Activated CD4-positive, alpha-beta T cell treated with anti-CD3 and anti-CD28 coated beads, Interleukin-10, Interleukin-2, amounts not matched to agents 100 ng/mL and 50 ng/mL, durations not matched to agents 16 hours and 8 hours (primary cell): ENCODE measurements at regions not wholly inside any gene's neighbourhood (a gene's known extent, or its start where the extent isn't known, plus 50 kb on each side); places are given as distances from the start of the nearest gene placed in this dataset.

ENCODE experiments used
- DNase-seq: peaks from one replicate; pipeline ENCODE4 v3.0.0-alpha.2; 2020

DNA sequence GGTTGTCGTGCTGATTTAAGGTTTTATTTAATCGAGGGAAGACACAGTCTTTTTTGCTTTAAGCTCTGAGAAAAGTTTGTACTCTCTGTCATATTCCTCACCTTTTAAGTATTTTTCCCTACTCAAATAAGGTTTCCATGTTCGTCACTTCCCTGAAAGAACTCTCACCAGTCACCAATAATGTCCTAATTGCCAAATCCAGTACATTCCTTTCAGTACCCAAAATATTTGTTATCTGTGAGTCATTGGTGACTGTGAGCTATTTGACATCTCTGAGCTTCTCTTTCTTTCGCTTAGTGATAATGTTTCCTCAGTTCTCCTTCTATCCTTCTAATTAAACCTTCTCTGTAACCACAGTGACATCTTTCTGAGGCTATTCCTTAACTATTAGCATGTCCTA lies 874.2 kb upstream of the ADGRL2 start:
- DNase-seq = no peak

GRCh38 chr1:80925130-80925805 lies 875.5 kb upstream of the ADGRL2 start:
- DNase-seq = no peak

DNA sequence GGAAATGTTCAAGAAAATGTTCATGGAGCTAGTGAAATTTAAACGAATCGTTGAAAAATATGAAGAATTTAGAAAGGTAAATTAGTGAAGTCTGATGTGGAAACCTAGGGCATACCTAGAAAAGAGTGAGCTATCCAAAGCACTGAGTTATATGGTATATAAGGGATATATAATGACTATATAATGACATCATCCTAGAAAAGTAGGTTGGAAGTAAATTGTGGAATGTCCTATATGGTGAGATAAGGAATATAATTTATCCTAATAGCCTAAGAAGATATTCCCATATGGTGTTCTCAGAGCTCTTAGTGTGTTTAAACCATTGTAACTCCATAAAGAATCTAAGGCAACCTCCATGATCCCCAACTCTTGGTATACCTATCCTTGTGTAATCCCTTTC lies 876.4 kb upstream of the ADGRL2 start:
- DNase-seq = no peak

DNA sequence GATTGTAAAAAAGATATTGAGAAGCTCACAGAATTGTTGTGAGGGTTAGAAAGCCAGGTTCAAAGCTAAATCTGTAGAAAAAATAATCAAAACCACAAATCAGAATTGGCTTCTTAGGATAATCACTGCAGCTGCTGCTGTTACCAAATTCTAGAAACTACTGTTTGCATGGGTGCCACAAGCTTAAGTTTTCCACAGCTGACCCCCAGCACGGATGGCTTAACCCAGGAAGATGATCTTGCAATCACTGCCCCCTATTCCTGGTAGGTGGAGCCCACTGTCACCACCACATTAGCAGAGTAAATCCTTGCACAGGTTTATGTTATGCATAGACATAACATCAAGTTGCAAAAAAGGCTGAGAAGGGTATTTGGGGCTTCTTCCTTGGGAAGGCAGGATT lies 877.8 kb upstream of the ADGRL2 start:
- no peak for DNase-seq

GRCh38 chr1:80919426-80919825 lies 881.3 kb upstream of the ADGRL2 start:
- DNase-seq = no peak

DNA sequence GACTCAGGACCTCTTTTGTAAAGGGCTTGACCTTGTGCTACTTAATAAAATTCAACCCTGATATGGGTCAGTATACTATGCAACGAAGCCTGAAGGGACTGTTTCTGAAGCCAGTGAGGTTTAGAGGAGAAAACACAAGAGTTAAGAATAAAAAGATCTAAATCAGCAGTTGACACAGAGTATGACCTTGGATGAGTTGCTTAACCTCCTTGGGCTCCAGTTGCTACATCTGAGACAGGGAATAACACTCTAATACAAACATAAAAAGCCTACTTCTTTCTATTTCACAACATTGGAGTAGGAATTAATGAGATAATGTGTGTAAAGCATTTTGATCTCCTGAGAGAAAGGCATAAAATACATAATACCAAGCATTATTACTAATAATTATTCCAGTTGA lies 882.4 kb upstream of the ADGRL2 start:
- DNase-seq = no peak

- DNase-seq = no peak
Measured at GRCh38 chr1:80917826-80918225, 882.9 kb upstream of the ADGRL2 start.

- DNase-seq = no peak
Measured at GRCh38 chr1:80917225-80917624, 883.5 kb upstream of the ADGRL2 start.

GRCh38 chr1:80915491-80915890 lies 885.2 kb upstream of the ADGRL2 start:
- no peak for DNase-seq

GRCh38 chr1:80910426-80910825 lies 890.3 kb upstream of the ADGRL2 start:
- DNase-seq = no peak

GRCh38 chr1:80909172-80909784 lies 891.5 kb upstream of the ADGRL2 start:
- no peak for DNase-seq

- no peak for DNase-seq
Measured at GRCh38 chr1:80896781-80897356, 903.9 kb upstream of the ADGRL2 start.

DNA sequence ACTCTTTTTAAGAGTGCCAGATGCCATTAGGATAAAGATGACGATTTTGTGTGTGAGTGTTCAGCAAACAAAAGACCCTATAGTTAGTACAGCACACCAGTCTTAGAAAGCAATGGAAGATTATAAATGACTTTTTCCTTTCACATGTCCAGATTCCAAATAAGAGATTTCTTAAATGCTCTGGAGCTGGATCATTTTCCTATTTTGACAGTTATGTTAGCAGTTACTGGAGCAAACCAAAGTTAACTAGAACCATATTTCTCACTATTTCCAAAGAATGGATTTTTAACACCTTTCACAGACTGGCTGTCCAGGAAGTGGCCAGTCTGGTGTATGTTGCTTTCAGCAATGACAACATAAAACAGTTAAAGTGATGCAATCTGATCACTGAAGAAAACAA lies 905.8 kb upstream of the ADGRL2 start:
- DNase-seq = no peak

GRCh38 chr1:80893115-80893514 lies 907.6 kb upstream of the ADGRL2 start:
- DNase-seq = no peak

DNA sequence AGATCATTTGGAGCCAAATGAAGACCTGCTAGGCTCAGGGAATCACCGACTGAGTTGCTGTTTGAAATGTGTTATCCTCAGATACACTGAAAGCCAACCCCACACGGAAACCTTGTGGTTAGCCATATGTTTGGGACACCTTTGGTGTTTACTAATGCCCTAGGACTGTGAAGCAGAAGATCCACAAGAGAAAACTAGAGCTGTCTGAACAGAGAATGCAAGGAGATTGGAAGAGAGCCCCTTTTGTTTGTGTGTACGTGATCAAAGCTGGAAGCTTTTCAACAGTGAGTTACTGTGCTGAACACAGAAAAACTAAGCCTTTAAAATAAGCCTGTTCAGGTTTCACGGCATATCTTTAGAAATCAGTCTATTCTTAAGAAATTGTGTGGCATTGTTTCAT lies 908.2 kb upstream of the ADGRL2 start:
- DNase-seq = no peak

DNA sequence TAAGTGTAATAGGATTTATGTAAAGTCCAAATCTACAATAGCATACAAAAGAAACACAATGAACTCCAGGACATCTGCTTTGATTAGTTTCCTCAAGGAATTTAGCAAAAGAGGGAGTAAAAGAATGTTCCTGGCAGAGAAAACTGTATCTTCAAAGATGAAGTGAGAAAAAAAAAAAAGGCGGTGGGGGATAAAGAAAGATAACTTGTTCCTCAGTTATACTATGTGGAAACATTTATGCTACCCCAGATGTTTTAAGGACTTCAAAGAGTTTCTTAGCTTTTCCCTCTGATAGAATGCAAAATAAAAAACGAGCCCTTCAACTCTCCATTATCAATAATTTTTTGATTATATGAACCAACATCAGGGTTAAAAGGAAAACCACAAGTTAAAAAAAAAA lies 908.9 kb upstream of the ADGRL2 start:
- DNase-seq = no peak

- no peak for DNase-seq
Measured at GRCh38 chr1:80882553-80882952, 918.2 kb upstream of the ADGRL2 start.

DNA sequence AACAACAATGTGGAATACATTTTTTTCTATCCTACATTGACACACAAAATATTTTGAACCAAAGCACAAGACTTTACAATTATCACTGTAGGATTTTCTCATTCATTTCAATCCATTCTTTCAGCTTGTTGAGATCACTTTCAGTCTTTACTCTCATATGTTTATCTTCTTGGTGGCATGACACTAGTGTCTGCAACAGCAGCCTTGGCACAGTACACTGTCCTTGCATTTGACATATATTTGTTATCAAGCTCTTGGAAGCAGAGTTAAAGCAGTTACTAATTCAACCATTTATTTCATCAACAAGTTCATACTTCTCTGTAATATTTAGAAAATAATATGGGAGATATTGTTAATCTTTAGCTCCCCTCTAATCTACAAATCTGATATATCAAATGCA lies 922.4 kb upstream of the ADGRL2 start:
- DNase-seq = no peak

DNA sequence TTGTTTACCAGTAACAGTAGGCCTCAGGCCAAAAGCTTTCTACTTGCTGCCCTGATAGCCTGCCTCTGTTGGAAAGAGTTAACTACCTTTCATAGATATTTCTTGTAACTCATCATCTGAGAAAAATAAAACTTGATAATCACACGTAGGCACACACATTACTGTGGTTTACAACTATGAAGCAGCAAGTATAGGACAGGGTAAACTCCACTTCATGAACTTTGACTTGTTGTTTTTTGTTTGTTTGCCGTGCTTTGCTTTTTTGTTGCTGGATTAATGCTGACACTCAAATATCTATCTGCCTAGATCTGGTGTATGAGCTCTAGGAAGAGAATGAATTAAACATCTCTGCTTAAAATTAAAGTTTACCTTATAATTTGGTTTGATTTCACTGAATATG lies 924.7 kb upstream of the ADGRL2 start:
- DNase-seq = no peak

DNA sequence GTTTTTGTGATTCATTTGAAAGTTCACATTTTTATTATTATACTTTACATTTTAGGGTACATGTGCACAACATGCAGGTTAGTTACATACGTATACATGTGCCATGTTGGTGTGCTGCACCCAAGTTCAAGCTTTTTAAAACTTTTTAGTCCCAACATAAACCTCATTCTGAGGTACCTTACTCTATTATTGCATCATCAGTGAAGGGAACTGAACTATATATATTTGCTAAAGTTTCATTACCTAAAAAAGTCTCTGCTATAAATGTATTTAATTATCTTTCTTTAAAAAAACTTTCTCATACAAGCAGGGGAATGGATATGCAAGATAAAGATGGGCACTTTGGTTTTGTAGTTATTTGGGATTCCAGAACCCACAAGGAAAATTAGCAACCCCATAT lies 931.4 kb upstream of the ADGRL2 start:
- DNase-seq = no peak

GRCh38 chr1:80847904-80848303 lies 952.8 kb upstream of the ADGRL2 start:
- DNase-seq = no peak

- DNase-seq = no peak
Measured at GRCh38 chr1:80846966-80847365, 953.8 kb upstream of the ADGRL2 start.

GRCh38 chr1:80842796-80843195 lies 957.9 kb upstream of the ADGRL2 start:
- no peak for DNase-seq

DNA sequence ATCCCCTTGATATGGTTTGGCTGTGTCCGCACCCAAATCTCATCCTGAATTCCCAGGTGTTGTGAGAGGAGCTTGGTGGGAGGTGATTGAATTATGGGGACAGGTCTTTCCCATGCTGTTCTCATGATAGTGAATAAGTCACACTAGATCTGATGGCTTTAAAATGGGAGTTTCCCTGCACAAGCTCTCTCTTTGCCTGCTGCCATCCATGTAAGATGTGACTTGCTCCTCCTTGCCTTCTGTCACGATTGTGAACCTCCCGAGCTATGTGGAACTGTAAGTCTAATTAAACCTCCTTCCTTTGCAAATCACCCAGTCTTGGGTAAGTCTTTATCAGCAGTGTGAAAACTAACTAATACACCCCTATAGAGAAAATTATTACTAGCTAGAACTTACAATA lies 959.5 kb upstream of the ADGRL2 start:
- no peak for DNase-seq

- DNase-seq = no peak
Measured at GRCh38 chr1:80837066-80837465, 963.7 kb upstream of the ADGRL2 start.
